GM19372 (cell line): ENCODE measurements at regions not wholly inside any gene's neighbourhood (a gene's known extent, or its start where the extent isn't known, plus 50 kb on each side); places are given as distances from the start of the nearest gene placed in this dataset.
"Not testable (repeated sequence)": the region's sequence is repeated elsewhere in the genome, so short reads cannot be mapped to it uniquely, and the experiment has no call there.

Source experiments
- ATAC-seq: cut with Tn5 transposase; IDR thresholded peaks from one replicate; pipeline ENCODE4 v1.9.1; 2021; ENCODE audit warnings: mild to moderate bottlenecking, low read depth, moderate library complexity; ENCODE audit not compliant: unreplicated experiment

GRCh38 chr1:29428280-29428615 lies 191.9 kb downstream of the PTPRU start:
- no peak for ATAC-seq

DNA sequence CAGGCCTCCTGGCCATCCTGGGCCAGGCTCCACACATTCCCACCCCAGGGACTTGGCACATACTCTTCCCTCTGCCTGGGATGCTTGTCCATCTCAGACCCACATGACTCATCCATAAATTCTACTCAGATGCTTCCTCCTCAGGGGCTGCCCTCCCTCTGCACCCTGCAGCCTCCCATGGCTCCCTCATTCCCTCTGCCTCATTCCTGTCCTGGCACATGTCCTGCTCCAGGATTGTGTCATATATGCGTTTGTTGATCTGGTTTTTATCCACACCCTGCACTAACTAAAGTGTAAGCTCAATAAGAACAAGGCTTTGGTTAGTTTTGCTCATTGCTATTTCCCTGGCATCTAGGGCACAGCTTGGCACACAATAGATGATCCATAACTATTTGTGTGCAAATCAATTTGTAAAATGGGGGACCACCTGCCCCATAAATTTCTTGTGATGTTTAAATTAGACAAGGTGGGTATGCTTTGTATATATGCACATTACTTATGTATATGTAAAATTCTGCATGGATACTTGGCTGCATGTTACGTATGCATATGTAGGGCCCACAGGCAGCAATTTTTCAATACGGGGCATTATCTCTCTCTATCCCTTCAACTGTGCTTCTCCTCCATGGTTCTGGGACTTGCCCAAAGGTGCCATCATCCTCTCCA lies 191.4 kb downstream of the PTPRU start:
- no peak for ATAC-seq

DNA sequence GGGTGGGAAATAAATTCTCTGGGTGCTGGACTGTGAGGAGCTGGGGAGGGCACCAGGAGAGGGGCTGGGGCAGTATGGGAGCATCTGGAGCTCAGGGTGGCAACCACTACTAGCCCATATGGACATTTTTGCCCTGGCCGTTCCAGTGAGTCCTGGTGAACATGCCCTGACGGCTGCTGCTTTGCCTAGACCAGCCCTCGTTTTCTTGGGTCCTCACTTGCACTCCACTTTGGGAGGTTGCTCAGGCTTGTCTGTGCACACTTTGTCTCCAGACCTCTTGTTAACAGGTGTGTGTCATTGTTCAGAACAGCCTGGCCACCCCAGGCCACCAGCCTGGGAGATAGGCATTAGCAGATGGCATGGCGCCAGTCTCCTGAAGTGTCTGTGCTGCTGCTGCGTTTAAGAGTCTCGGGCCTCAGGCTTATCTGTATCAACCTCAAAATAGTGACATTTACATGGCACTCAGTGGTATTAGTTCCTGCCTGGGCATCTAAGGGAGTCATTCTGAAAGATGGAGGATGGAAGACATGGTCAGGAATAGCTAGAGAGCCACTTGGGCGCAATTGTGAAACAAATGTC lies 190.5 kb downstream of the PTPRU start:
- no peak for ATAC-seq

DNA sequence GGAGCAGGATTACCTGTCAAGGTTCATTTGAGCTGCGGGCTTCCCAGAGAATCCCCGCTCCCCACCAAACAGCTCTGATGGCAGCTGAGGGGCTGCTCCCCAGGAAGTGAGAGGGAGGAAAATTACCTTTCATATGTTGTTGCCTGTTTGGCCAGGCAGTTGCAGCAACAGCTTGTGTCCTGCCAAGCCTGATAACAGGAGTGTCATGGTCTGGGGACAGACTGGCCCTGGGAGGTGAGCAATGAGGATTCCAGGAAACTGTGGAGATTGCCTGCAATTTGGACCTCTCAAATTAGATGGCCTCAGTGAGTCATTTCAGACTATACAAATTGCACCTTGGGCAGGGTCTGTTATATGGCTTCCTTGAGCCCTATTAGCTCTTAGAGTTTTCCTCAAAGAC lies 189.3 kb downstream of the PTPRU start:
- ATAC-seq = no peak

GRCh38 chr1:29424266-29424665 lies 187.9 kb downstream of the PTPRU start:
- ATAC-seq = no peak

DNA sequence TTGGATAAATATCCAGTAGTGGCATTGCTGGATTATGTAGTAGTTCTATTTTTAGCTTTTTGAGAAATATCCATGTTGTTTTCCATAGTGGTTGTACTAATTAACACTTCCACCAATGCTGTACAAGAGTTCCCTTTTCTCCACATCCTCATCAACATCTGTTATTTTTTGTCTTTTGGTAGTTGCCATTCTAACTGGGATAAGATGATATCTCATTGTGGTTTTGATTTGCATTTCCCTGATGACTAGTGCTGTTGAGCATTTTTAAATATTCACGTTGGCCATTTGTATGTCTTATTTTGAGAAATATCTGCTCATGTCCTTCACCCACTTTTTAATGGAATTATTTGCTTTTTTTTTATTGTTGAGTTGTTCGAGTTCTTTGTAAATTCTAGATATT lies 183.9 kb downstream of the PTPRU start:
- ATAC-seq = no peak

DNA sequence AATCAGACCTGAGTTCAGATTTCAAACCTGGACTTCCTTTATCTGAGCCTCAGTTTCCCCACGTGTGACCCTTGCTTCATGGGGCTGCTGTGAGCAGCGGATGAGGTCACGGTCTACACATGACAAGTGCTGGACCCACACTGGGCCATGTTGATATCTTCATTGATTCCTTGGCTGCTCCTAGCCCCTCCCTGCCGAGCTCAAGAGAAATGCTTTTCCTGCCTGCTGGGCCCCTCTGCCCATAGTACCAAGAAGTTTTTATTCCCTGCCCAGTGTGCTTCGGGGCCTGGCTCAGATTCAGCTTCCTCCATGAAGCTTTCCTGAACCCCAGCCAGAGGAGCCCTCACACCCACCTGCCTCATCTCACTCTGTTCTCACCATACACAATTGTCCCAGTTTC lies 181.6 kb downstream of the PTPRU start:
- no peak for ATAC-seq

DNA sequence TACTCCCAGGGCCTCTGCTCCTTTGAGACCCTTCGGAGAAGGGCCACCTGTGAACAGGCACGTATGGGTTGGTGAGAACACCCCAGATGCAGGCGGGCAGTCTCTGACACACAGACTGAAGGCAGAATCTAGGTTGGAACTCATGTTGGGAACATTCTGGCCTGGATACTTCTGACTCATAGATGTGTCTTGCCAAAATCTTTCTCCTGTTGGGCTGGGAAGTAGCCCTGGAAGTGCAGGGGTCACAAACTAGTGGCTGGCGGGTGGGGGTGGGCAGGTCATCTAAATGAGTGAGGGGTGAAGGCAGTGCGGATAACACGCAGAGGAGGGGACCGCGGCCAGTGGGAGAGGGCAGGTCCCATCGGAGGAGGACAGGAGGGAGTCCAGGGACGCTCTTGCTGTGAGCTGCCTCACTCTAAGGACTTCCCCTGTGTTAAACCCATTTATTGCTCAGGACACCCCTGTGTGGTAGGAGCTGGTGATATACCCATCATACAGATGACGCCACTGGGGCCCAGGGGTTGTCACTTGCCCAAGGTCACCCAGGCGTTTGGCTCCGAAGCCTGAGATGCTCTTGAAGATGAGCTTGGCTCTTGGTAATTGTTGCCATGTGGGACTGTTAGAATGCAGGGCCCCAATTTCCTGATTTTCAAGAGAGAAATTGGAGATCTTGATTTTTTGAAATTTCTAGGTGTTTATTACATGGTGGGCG lies 181.0 kb downstream of the PTPRU start:
- no peak for ATAC-seq

DNA sequence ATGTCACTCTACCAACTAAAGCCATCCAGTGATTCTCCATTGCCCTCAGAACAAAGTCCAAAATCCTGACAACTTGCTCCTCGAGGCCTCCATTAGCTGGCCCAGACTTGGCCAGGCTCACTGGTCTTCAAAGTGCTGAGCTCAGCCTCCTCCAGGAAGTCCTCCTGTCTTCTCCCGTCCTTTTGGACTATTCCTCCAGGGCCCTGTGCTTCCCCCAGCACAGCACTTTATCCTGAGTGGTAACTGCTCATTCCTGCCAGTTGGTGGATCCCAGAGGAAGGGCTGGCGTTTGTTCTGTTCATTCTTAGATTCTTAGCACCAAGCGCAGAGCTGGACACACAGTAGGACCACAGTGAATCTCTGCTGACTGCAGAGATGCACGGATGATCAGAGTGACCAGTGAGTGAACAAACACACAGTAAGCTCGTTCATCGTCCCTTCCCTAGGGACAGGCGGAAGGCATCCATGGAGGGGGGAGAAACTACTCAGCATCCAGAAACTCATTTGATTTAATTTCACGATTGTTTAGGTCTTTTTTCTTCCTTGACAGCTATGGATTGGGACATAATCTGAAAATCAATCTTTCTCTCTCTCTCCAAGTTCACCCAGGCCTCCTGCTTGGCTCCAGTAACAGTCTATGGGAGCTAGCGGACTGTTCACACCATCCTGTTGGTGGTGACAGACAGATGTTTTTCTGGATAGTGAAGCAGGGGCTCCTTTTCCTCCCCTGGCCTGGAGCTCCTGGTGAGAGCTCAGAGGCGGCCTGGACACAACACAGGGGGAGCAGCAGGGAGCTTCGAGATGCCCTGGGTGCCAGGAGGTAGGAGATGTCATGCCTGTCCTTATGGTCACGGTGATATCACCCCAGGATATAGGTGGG lies 180.2 kb downstream of the PTPRU start:
- ATAC-seq = no peak

DNA sequence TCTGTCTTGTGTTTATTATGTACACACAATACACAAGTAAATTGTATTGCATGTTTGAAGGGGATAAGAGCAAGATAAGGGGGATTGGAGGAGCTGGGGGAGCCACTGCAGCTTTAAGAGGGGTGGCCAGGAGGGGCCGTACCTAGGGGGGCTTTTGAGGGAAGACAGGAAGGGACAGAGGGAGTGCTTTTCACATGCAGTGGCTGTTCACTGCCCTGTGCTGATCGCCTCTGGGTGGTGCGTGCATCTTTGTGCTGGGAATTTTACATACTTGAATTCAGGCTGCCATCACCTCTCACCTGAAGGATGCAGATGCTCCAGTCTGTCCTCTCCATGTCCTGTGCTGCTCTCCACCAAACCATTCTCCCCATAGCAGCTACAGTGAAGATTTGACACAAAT lies 179.5 kb downstream of the PTPRU start:
- ATAC-seq = no peak

GRCh38 chr1:29415156-29415830 lies 179.0 kb downstream of the PTPRU start:
- no peak for ATAC-seq

GRCh38 chr1:29414086-29414485 lies 177.8 kb downstream of the PTPRU start:
- no peak for ATAC-seq

DNA sequence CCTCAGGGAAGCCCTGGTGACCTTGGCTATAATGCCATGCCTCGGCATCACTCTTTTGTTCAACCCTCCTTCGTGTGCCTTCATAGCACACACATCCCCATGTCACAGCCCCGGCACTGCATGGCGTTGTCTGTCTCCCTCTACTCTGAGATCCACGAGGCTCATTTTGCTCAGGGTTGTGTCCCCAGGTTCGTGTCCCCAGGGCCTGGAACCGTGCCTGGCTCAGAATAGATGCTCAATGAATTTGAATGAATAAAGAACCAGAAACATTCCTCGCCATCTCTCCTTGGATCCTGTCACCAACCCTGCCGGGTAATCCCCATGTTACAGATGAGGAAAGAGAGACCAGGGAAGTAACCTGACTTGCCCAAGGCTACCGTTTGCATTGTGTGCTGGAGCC lies 177.3 kb downstream of the PTPRU start:
- no peak for ATAC-seq

DNA sequence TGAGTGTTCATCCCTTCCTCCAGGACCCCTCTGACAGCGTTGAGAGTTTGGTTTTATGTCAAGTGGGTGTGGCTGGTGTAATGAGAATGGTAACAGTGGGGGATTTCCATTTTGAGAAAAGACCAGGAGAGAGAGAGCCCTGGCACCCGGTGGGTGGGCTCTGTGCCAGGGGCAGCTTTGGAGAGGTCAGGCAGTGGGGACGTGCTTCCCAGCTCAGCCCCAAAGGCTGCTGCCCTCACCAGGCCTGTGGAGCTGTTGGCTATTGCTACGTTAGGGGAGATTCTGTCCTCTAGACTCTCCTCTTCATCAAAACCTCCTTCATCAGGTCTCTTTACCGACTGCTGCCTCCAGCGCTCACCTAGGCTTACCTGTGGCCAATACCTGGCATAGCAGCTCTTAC lies 176.3 kb downstream of the PTPRU start:
- no peak for ATAC-seq

DNA sequence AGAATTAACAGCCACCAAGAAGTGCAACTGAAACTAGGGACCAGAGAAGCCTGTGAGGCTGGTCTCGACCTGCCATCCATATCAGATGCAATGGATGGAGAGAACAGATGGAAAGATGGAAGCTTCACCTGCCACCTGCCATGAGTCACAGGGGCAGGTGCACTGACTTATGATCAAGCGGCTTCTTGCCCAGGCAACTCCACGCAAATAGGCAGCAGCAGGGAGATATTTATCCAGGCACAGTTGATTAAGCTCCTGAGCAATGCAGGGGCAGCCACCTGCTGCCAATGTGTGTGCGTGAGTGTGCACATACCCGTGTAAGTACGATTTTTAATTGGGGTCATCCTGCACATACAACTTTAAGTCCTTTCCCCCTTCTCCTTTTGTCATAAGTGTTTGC lies 174.2 kb downstream of the PTPRU start:
- ATAC-seq = no peak

GRCh38 chr1:29409616-29410015 lies 173.3 kb downstream of the PTPRU start:
- no peak for ATAC-seq

DNA sequence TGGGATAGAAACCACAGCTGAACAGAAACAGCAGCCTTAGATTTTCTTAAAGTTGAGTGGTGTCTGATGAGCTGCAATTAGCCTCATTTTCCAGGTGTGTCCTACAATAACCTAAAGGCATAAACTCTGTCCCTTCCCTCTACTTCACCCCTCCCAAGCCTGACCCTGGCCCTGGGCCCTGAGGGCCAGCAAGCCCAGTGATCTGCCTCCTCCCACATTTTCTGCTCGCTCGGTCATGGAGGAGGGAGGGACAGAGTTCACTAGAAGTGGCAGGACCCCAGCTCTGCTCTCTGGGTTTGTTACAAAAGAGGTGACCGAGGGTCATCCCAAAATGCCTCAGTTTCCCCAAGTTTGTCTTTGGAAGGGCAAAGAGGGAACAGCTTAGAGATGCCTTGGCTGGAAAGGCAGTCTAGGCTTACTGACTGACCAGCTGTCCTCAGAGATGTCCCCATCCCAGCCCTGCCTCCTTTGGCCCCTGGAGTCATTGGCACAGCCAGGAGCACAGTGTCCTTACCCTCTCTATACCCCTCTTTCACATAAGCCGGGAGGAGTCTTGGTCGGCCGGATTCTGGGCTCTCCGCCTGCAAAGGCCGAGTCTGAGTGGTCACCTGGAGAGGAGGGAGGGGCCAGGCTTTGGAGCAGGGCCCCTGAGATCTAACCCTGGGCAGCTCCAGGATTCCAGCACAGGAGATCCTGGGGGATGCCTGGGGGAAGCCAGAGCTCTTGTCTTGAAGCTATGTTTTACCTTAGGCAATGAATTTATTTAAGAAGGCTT lies 172.7 kb downstream of the PTPRU start:
- no peak for ATAC-seq

GRCh38 chr1:29406814-29407213 lies 170.5 kb downstream of the PTPRU start:
- ATAC-seq = no peak

DNA sequence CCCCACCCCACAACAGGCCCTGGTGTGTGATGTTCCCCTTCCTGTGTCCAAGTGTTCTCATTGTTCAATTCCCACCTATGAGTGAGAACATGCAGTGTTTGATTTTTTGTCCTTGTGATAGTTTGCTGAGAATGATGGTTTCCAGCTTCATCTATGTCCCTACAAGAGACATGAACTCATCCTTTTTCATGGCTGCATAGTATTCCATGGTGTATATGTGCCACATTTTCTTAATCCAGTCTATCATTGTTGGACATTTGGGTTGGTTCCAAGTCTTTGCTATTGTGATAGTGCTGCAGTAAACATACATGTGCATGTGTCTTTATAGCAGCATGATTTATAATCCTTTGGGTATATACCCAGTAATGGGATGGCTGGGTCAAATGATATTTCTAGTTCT lies 163.9 kb downstream of the PTPRU start:
- ATAC-seq = not testable (repeated sequence)

- ATAC-seq = no peak
Measured at GRCh38 chr1:29399465-29399864, 163.1 kb downstream of the PTPRU start.
